ENCODE measurements at regions not wholly inside any gene's neighbourhood (a gene's known extent, or its start where the extent isn't known, plus 50 kb on each side); places are given as distances from the start of the nearest gene placed in this dataset.

DNA sequence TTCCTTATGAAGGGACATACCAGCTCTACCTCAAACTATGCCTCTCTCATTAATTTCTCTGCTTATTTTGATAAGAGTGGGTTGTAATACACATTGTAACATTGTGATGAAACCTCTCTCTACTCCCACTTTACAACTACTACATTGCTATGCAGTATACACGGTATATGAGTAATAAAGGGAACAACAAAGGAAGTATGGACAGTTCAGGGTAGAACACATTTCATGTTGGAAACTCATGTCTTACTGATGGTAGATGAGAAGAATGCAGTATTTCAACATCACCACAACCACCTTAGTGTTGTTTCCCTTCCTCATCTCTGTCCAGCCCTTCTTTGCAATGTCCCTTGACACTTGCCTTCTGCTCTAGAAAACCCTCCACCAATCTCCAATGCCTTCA, 515.9 kb upstream of the CELF4 start:
- no peak overlapping the region for H3K27ac ChIP-seq

DNA sequence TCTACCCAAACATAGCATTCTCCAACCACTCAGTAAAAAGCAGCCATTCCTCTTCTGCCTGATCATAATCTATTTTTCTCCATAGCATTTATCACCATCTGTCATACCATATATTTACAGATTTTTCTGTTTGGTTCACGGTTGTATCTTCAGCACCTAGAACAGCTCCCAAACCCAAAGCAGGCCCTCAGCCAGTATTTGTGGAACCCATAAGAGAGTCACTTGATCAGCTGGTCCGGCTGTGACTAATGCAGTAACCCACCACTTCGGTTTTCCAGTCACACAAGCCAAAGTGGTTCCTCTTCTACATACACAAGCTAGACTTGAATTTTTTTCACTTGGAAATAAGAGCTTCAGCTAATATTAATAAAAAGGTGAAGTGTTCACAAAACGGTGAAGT, 511.6 kb upstream of the CELF4 start:
- Histone ChIP-seq H3K36me3 (no peaks in the 10 kb centered on the region), H3K9me3 (no peaks in the 10 kb centered on the region), H3K27me3 (no peaks in the 10 kb centered on the region), H3K4me1 (no peaks in the 10 kb centered on the region), H3K4me3 (no peak overlapping the region), H3K27ac (no peak overlapping the region)
- TF ChIP-seq POLR2A (IDR thresholded peaks at IDR 0.05): no peak
- TF ChIP-seq, protein P1, sequence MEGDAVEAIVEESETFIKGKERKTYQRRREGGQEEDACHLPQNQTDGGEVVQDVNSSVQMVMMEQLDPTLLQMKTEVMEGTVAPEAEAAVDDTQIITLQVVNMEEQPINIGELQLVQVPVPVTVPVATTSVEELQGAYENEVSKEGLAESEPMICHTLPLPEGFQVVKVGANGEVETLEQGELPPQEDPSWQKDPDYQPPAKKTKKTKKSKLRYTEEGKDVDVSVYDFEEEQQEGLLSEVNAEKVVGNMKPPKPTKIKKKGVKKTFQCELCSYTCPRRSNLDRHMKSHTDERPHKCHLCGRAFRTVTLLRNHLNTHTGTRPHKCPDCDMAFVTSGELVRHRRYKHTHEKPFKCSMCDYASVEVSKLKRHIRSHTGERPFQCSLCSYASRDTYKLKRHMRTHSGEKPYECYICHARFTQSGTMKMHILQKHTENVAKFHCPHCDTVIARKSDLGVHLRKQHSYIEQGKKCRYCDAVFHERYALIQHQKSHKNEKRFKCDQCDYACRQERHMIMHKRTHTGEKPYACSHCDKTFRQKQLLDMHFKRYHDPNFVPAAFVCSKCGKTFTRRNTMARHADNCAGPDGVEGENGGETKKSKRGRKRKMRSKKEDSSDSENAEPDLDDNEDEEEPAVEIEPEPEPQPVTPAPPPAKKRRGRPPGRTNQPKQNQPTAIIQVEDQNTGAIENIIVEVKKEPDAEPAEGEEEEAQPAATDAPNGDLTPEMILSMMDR (IDR thresholded peaks at IDR 0.05): no peak
- DNase-seq: no peak

More for the DNA sequence above, 515.9 kb upstream of the CELF4 start:
- Histone ChIP-seq H3K4me1 (no peaks in the 10 kb centered on the region), H3K9me3 (no peaks in the 10 kb centered on the region), H3K4me3 (no peak overlapping the region), H3K36me3 (no peaks in the 10 kb centered on the region), H3K27me3 (no peaks in the 10 kb centered on the region)
- no peak for DNase-seq
- no peak for TF ChIP-seq POLR2A (IDR thresholded peaks at IDR 0.05)
- TF ChIP-seq, protein P1 (IDR thresholded peaks at IDR 0.05): no peak

DNA sequence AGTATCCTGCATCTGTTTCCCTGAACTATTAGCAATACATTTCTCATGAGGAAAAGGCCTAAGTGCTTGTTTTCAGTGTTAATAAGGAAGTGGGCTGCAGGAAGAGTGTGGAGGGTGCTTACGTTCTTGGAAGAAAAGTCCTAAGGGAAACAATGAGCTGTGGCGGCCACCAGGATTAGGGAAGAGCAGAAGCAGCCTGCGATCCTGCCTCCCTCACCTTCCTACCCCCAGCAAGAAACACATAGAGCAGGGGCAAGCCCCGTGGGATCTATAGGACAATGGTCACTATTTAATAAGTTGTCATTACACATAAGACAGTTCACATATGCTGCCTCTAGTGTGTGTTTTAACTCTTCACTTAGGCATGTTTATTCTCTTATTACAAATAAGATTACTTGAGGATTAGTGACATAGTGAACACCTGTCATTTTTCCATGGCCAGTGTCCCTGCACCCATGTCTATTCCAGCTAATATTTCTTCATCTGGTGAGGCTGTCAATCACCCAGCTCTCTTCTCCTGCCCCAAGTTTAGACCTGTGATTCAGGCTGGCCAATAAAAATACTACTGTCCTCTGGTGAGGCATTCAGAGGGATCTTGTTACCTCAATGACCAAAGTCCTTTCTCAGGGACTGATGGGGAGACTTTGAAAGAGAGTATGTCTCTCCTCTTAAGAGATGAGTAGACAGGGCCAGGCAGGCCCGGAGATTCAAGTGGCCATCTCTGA, 510.9 kb upstream of the CELF4 start:
- Histone ChIP-seq H3K9me3 (no peaks in the 10 kb centered on the region), H3K27me3 (no peaks in the 10 kb centered on the region), H3K4me3 (no peak overlapping the region), H3K27ac (no peak overlapping the region), H3K4me1 (no peaks in the 10 kb centered on the region), H3K36me3 (no peaks in the 10 kb centered on the region)
- TF ChIP-seq, protein P1 (IDR thresholded peaks at IDR 0.05): no peak
- TF ChIP-seq POLR2A (IDR thresholded peaks at IDR 0.05): no peak
- no peak for DNase-seq

DNA sequence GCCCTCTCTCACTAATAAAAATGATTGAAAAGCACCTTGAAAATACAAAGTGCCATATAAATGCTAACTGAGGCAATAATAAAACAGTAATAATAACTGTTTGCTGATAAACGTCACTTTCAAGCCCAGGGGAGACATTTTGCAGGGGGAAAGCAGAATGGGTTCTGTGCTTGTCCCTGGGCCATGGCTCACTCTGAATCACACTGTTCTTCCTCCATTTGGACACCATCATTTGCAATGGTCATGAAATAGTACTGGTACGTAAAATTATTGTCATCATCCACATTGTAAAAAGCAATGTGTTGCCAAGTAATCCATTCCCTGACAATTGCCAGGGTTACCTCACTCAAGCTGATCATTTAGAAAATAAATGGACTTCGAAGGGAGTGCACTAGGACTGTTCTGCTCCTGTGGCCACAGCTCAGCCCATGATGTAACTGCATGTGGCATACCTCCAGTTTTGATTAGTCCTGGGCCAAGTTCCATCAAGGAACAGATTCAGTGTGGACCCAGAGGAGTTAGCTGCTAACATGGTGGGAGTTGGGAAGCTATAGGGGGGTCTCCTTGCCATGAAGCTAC, 508.8 kb upstream of the CELF4 start:
- Histone ChIP-seq H3K9me3 (no peaks in the 10 kb centered on the region), H3K4me1 (no peaks in the 10 kb centered on the region), H3K27me3 (no peaks in the 10 kb centered on the region), H3K4me3 (no peak overlapping the region), H3K36me3 (no peaks in the 10 kb centered on the region), H3K27ac (no peak overlapping the region)
- DNase-seq: no peak
- TF ChIP-seq, protein P1 (IDR thresholded peaks at IDR 0.05): no peak
- TF ChIP-seq POLR2A (IDR thresholded peaks at IDR 0.05): no peak

DNA sequence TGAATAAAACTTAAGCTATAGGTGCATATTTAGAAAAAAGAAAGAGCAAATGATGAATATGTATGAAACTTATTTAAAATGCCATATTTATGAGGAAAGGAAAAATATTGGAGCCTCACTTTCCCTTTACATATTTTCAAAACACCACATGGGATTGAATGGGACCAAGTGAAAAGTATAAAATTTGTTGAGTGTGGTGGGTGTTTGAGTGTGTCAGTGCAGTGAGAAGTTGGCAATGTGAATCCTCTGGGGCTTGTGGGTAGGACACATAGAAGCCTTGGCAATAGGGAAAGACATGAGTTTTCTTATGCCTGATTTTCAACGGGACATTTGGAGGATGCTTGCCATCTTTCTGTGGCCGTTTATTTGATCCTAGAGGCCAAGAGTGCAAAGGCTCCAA, 502.2 kb upstream of the CELF4 start:
- Histone ChIP-seq H3K4me1 (no peaks in the 10 kb centered on the region), H3K27ac (no peak overlapping the region), H3K9me3 (no peaks in the 10 kb centered on the region), H3K36me3 (no peaks in the 10 kb centered on the region), H3K4me3 (no peak overlapping the region), H3K27me3 (no peaks in the 10 kb centered on the region)
- TF ChIP-seq POLR2A (IDR thresholded peaks at IDR 0.05): no peak
- TF ChIP-seq, protein P1 (IDR thresholded peaks at IDR 0.05): no peak
- DNase-seq: no peak

All from Peyer's patch (tissue), 4 donors.